GM23338 (cell line): ENCODE measurements at regions not wholly inside any gene's neighbourhood (a gene's known extent, or its start where the extent isn't known, plus 50 kb on each side); places are given as distances from the start of the nearest gene placed in this dataset.
A peak's percentile ranks its signal among the peaks of the same experiment; 100 is the strongest.

Experiments used
- CREB1 ChIP-seq: fragments of 250-450 bp; sonication (Bioruptor Pico); IDR thresholded peaks from 2 replicates; pipeline ENCODE4 v1.5.0; 2020; ENCODE audit warnings: low read depth, mild to moderate bottlenecking, moderate library complexity
- CTCF ChIP-seq, 2 experiments: fragments of 200-600 bp in 1 of 2; sonication (generic) in 1 of 2; conservative IDR thresholded peaks; 2 replicates each; pipeline versions ENCODE4 v1.5.1 to v1.6.1; 2016 to 2017; ENCODE audit warnings: antibody characterized with exemption in 2 of 2, low read depth in 2 of 2, mild to moderate bottlenecking in 2 of 2, moderate library complexity in 1 of 2
- EZH2 ChIP-seq: fragments of 200-600 bp; sonication (generic); IDR thresholded peaks from one replicate; pipeline ENCODE4 v1.8.0; 2017; ENCODE audit warnings: antibody characterized with exemption, mild to moderate bottlenecking, low read depth; ENCODE audit not compliant: unreplicated experiment
- EZH2phosphoT487 ChIP-seq: fragments of 200-600 bp; sonication (generic); IDR thresholded peaks from one replicate; pipeline ENCODE4 v1.8.1; 2018; ENCODE audit warnings: antibody characterized with exemption; ENCODE audit not compliant: unreplicated experiment
- JUNB ChIP-seq: IDR thresholded peaks from one replicate; pipeline ENCODE4 v1.6.1; 2016; ENCODE audit warnings: antibody characterized with exemption; ENCODE audit not compliant: unreplicated experiment
- POLR2AphosphoS5 ChIP-seq: IDR thresholded peaks from 2 replicates; pipeline ENCODE4 v1.6.1; 2016; ENCODE audit warnings: antibody characterized with exemption, low read depth
- STAT1 ChIP-seq: IDR thresholded peaks from one replicate; pipeline ENCODE4 v1.6.1; 2016; ENCODE audit warnings: antibody characterized with exemption; ENCODE audit not compliant: unreplicated experiment
- ZNF331 ChIP-seq: fragments of 250-450 bp; sonication (Bioruptor Pico); IDR thresholded peaks from 2 replicates; pipeline ENCODE4 v1.5.0; 2020; ENCODE audit warnings: low read depth, mild to moderate bottlenecking, moderate library complexity
- TF ChIP-seq, protein P1 (sequence below): IDR thresholded peaks from one replicate; pipeline ENCODE4 v1.6.1; 2018; ENCODE audit warnings: antibody characterized with exemption; ENCODE audit not compliant: unreplicated experiment
- TF ChIP-seq, protein P2 (sequence below): IDR thresholded peaks from 2 replicates; pipeline ENCODE4 v1.6.1; 2016; ENCODE audit warnings: antibody characterized with exemption

GRCh38 chr13:29713839-29714238 is 118.4 kb upstream of the SLC7A1 start:
- TF ChIP-seq CTCF (conservative IDR thresholded peaks at IDR 0.05; ENCODE audit: low read depth in 2 of 2): peak; percentile 80 to 93
- no peak for TF ChIP-seq EZH2phosphoT487
- no peak for TF ChIP-seq ZNF331 (CRISPR knock-in tag)
- no peak for TF ChIP-seq POLR2AphosphoS5
- TF ChIP-seq EZH2: no peak
- no peak for TF ChIP-seq CREB1
- TF ChIP-seq, protein P1, sequence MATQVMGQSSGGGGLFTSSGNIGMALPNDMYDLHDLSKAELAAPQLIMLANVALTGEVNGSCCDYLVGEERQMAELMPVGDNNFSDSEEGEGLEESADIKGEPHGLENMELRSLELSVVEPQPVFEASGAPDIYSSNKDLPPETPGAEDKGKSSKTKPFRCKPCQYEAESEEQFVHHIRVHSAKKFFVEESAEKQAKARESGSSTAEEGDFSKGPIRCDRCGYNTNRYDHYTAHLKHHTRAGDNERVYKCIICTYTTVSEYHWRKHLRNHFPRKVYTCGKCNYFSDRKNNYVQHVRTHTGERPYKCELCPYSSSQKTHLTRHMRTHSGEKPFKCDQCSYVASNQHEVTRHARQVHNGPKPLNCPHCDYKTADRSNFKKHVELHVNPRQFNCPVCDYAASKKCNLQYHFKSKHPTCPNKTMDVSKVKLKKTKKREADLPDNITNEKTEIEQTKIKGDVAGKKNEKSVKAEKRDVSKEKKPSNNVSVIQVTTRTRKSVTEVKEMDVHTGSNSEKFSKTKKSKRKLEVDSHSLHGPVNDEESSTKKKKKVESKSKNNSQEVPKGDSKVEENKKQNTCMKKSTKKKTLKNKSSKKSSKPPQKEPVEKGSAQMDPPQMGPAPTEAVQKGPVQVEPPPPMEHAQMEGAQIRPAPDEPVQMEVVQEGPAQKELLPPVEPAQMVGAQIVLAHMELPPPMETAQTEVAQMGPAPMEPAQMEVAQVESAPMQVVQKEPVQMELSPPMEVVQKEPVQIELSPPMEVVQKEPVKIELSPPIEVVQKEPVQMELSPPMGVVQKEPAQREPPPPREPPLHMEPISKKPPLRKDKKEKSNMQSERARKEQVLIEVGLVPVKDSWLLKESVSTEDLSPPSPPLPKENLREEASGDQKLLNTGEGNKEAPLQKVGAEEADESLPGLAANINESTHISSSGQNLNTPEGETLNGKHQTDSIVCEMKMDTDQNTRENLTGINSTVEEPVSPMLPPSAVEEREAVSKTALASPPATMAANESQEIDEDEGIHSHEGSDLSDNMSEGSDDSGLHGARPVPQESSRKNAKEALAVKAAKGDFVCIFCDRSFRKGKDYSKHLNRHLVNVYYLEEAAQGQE: no peak
- no peak for TF ChIP-seq JUNB
- TF ChIP-seq, protein P2, sequence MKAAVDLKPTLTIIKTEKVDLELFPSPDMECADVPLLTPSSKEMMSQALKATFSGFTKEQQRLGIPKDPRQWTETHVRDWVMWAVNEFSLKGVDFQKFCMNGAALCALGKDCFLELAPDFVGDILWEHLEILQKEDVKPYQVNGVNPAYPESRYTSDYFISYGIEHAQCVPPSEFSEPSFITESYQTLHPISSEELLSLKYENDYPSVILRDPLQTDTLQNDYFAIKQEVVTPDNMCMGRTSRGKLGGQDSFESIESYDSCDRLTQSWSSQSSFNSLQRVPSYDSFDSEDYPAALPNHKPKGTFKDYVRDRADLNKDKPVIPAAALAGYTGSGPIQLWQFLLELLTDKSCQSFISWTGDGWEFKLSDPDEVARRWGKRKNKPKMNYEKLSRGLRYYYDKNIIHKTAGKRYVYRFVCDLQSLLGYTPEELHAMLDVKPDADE: no peak
- TF ChIP-seq STAT1: no peak
